Activated CD4-positive, alpha-beta memory T cell treated with anti-CD3 and anti-CD28 coated beads for 36 hours (primary cell): ENCODE measurements at regions not wholly inside any gene's neighbourhood (a gene's known extent, or its start where the extent isn't known, plus 50 kb on each side); places are given as distances from the start of the nearest gene placed in this dataset.
"Not testable (repeated sequence)": the region's sequence is repeated elsewhere in the genome, so short reads cannot be mapped to it uniquely, and the experiment has no call there.

Experiments
- CTCF ChIA-PET: fragments of 350-600 bp; sonication (Branson Sonifier 250); formaldehyde crosslinking; loops from one replicate; lab custom pipeline; 2021; ENCODE audit warnings: antibody characterized with exemption, inconsistent platforms; lab: Charles Lee
- POLR2A ChIA-PET: fragments of 350-600 bp; sonication (Branson Sonifier 250); formaldehyde crosslinking; loops from one replicate; lab custom pipeline; 2021; ENCODE audit warnings: antibody characterized with exemption; lab: Charles Lee
- DNase-seq: peaks from one replicate; pipeline ENCODE4 v3.0.0-alpha.2; 2020
- H3K27ac Mint-ChIP-seq: one replicate; pipeline ENCODE4 v1.8.0; 2021; ENCODE audit warnings: mixed read lengths
- H3K27me3 Mint-ChIP-seq: one replicate; pipeline ENCODE4 v1.8.0; 2021; ENCODE audit warnings: mixed read lengths
- H3K36me3 Mint-ChIP-seq: one replicate; pipeline ENCODE4 v1.8.0; 2021; ENCODE audit warnings: mixed read lengths
- H3K4me1 Mint-ChIP-seq: one replicate; pipeline ENCODE4 v1.8.0; 2021; ENCODE audit warnings: low read depth, mixed read lengths
- H3K4me3 Mint-ChIP-seq: one replicate; pipeline ENCODE4 v1.8.0; 2021; ENCODE audit warnings: mild to moderate bottlenecking, mixed read lengths
- H3K9me3 Mint-ChIP-seq: one replicate; pipeline ENCODE4 v1.8.0; 2021; ENCODE audit warnings: mixed read lengths
- intact Hi-C: fragments of 100-400 bp; cut with micrococcal nuclease; formaldehyde crosslinking; loops from one replicate; pipeline ENCODE4 v1.15.1; 2023

- H3K4me1 Mint-ChIP-seq, result no peaks in the 10 kb centered on the region
- ChIA-PET POLR2A (no interaction called here), CTCF (no interaction called here)
- H3K4me3 Mint-ChIP-seq, result no peak overlapping the region
- peaks cover 3% of the 10 kb centered on the region for H3K9me3 Mint-ChIP-seq
- H3K36me3 Mint-ChIP-seq, result no peaks in the 10 kb centered on the region
- no peaks in the 10 kb centered on the region for H3K27me3 Mint-ChIP-seq
- no peak for DNase-seq
- no peak overlapping the region for H3K27ac Mint-ChIP-seq
- intact Hi-C loops, result no loop called here
These were observed 604.5 kb upstream of the STEAP1 start for GRCh38 chr7:89549768-89550167.

GRCh38 chr7:89554209-89554608 is 600.1 kb upstream of the STEAP1 start:
- CTCF ChIA-PET, result no interaction called here

GRCh38 chr7:89559596-89559995 is 594.7 kb upstream of the STEAP1 start:
- intact Hi-C loops, result no loop called here
- no peaks in the 10 kb centered on the region for H3K27me3 Mint-ChIP-seq
- DNase-seq, result no peak
- H3K4me3 Mint-ChIP-seq, result no peak overlapping the region
- no peaks in the 10 kb centered on the region for H3K36me3 Mint-ChIP-seq
- H3K4me1 Mint-ChIP-seq, result no peaks in the 10 kb centered on the region
- ChIA-PET POLR2A (no interaction called here), CTCF (interaction anchor here (0.6 kb wide), 1 partner anchor 600 kb away, joined by 3 read pairs; no protein-coding TSS in a partner anchor)
- no peak overlapping the region for H3K27ac Mint-ChIP-seq
- peaks cover 2% of the 10 kb centered on the region for H3K9me3 Mint-ChIP-seq

More at GRCh38 chr7:89554209-89554608, 600.1 kb upstream of the STEAP1 start:
- Mint-ChIP-seq H3K36me3 (no peaks in the 10 kb centered on the region), H3K27ac (no peak overlapping the region), H3K27me3 (no peaks in the 10 kb centered on the region), H3K4me1 (no peaks in the 10 kb centered on the region), H3K9me3 (no peaks in the 10 kb centered on the region), H3K4me3 (no peak overlapping the region)
- DNase-seq, result no peak
- intact Hi-C loops, result no loop called here
- POLR2A ChIA-PET, result no interaction called here

- ChIA-PET POLR2A (no interaction called here), CTCF (no interaction called here)
- Mint-ChIP-seq H3K27me3 (no peaks in the 10 kb centered on the region), H3K27ac (no peak overlapping the region), H3K4me1 (no peaks in the 10 kb centered on the region), H3K9me3 (peaks cover 14% of the 10 kb centered on the region), H3K36me3 (no peaks in the 10 kb centered on the region), H3K4me3 (no peak overlapping the region)
- intact Hi-C loops, result no loop called here
- no peak for DNase-seq
These were observed 590.7 kb upstream of the STEAP1 start for GRCh38 chr7:89563597-89563996.

GRCh38 chr7:89584896-89585295 is 569.4 kb upstream of the STEAP1 start:
- peaks cover 5% of the 10 kb centered on the region for H3K36me3 Mint-ChIP-seq
- CTCF ChIA-PET, result no interaction called here

GRCh38 chr7:89593125-89593524 is 561.1 kb upstream of the STEAP1 start:
- DNase-seq, result no peak
- Mint-ChIP-seq H3K36me3 (no peaks in the 10 kb centered on the region), H3K9me3 (peaks cover 6% of the 10 kb centered on the region), H3K27me3 (no peaks in the 10 kb centered on the region), H3K4me1 (no peaks in the 10 kb centered on the region), H3K27ac (no peak overlapping the region), H3K4me3 (no peak overlapping the region)
- POLR2A ChIA-PET, result no interaction called here
- intact Hi-C loops, result no loop called here
- CTCF ChIA-PET, result no interaction called here

More at GRCh38 chr7:89584896-89585295, 569.4 kb upstream of the STEAP1 start:
- no peak overlapping the region for H3K4me3 Mint-ChIP-seq
- intact Hi-C loops, result no loop called here
- H3K27me3 Mint-ChIP-seq, result no peaks in the 10 kb centered on the region
- H3K9me3 Mint-ChIP-seq, result peaks cover 17% of the 10 kb centered on the region
- no peak for DNase-seq
- H3K27ac Mint-ChIP-seq, result no peak overlapping the region
- POLR2A ChIA-PET, result no interaction called here
- no peaks in the 10 kb centered on the region for H3K4me1 Mint-ChIP-seq

- intact Hi-C loops, result no loop called here
- H3K4me3 Mint-ChIP-seq, result no peak overlapping the region
- POLR2A ChIA-PET, result no interaction called here
- no peaks in the 10 kb centered on the region for H3K36me3 Mint-ChIP-seq
- H3K27me3 Mint-ChIP-seq, result no peaks in the 10 kb centered on the region
- H3K4me1 Mint-ChIP-seq, result peaks cover 29% of the 10 kb centered on the region
- no peak for DNase-seq
- no peak overlapping the region for H3K27ac Mint-ChIP-seq
- CTCF ChIA-PET, result no interaction called here
- peaks cover 22% of the 10 kb centered on the region for H3K9me3 Mint-ChIP-seq
These were observed 551.3 kb upstream of the STEAP1 start for GRCh38 chr7:89602984-89603383.

GRCh38 chr7:89605362-89605761 is 548.9 kb upstream of the STEAP1 start:
- H3K4me3 Mint-ChIP-seq, result no peak overlapping the region
- H3K9me3 Mint-ChIP-seq, result peaks cover 17% of the 10 kb centered on the region
- POLR2A ChIA-PET, result no interaction called here
- H3K36me3 Mint-ChIP-seq, result no peaks in the 10 kb centered on the region
- DNase-seq, result no peak
- H3K27me3 Mint-ChIP-seq, result no peaks in the 10 kb centered on the region
- CTCF ChIA-PET, result interaction anchor here (1.7 kb wide), 1 partner anchor 17 kb away, joined by 4 read pairs; no protein-coding TSS in a partner anchor
- intact Hi-C loops, result no loop called here
- no peak overlapping the region for H3K27ac Mint-ChIP-seq
- H3K4me1 Mint-ChIP-seq, result peaks cover 39% of the 10 kb centered on the region

- POLR2A ChIA-PET, result no interaction called here
- Mint-ChIP-seq H3K27ac (no peak overlapping the region), H3K36me3 (no peaks in the 10 kb centered on the region), H3K9me3 (peaks cover 7% of the 10 kb centered on the region), H3K4me1 (peaks cover 39% of the 10 kb centered on the region), H3K27me3 (no peaks in the 10 kb centered on the region), H3K4me3 (no peak overlapping the region)
- DNase-seq, result no peak
- intact Hi-C loops, result no loop called here
- CTCF ChIA-PET, result no interaction called here
These were observed 547.8 kb upstream of the STEAP1 start for GRCh38 chr7:89606511-89606910.

GRCh38 chr7:89607792-89608191 is 546.5 kb upstream of the STEAP1 start:
- intact Hi-C loops, result no loop called here
- no peaks in the 10 kb centered on the region for H3K36me3 Mint-ChIP-seq
- H3K9me3 Mint-ChIP-seq, result peaks cover 2% of the 10 kb centered on the region
- CTCF ChIA-PET, result no interaction called here
- POLR2A ChIA-PET, result no interaction called here
- H3K27ac Mint-ChIP-seq, result no peak overlapping the region
- no peaks in the 10 kb centered on the region for H3K27me3 Mint-ChIP-seq
- DNase-seq, result peak; percentile 22
- no peak overlapping the region for H3K4me3 Mint-ChIP-seq
- peaks cover 39% of the 10 kb centered on the region for H3K4me1 Mint-ChIP-seq

GRCh38 chr7:89616829-89617228 is 537.4 kb upstream of the STEAP1 start:
- CTCF ChIA-PET, DNase-seq, H3K36me3 Mint-ChIP-seq, H3K27me3 Mint-ChIP-seq, H3K9me3 Mint-ChIP-seq, H3K27ac Mint-ChIP-seq, POLR2A ChIA-PET, H3K4me3 Mint-ChIP-seq, intact Hi-C loops, H3K4me1 Mint-ChIP-seq: not testable (repeated sequence)

- no peak for DNase-seq
- Mint-ChIP-seq H3K27ac (no peak overlapping the region), H3K36me3 (no peaks in the 10 kb centered on the region), H3K4me1 (peaks cover 17% of the 10 kb centered on the region), H3K4me3 (no peak overlapping the region), H3K27me3 (no peaks in the 10 kb centered on the region), H3K9me3 (no peaks in the 10 kb centered on the region)
- CTCF ChIA-PET, result no interaction called here
- intact Hi-C loops, result no loop called here
- POLR2A ChIA-PET, result no interaction called here
These were observed 536.0 kb upstream of the STEAP1 start for GRCh38 chr7:89618274-89618673.

- no peak for DNase-seq
- H3K27me3 Mint-ChIP-seq, result no peaks in the 10 kb centered on the region
- peaks cover 19% of the 10 kb centered on the region for H3K4me1 Mint-ChIP-seq
- no peaks in the 10 kb centered on the region for H3K36me3 Mint-ChIP-seq
- H3K4me3 Mint-ChIP-seq, result no peak overlapping the region
- CTCF ChIA-PET, result interaction anchor here (0.9 to 1.3 kb wide), 3 partner anchors 17 to 1075 kb away, joined by 3 to 4 read pairs (median 4); no protein-coding TSS in a partner anchor
- intact Hi-C loops, result loop anchor here (10.0 kb wide), 1 partner anchor 1377 kb away; no protein-coding TSS in a partner anchor
- H3K9me3 Mint-ChIP-seq, result peaks cover 2% of the 10 kb centered on the region
- H3K27ac Mint-ChIP-seq, result no peak overlapping the region
- POLR2A ChIA-PET, result no interaction called here
These were observed 532.2 kb upstream of the STEAP1 start for GRCh38 chr7:89621925-89622641.
